Stimulated activated CD4-positive, alpha-beta T cell treated with anti-CD3 and anti-CD28 coated beads, Interleukin-4, amount 100 ng/mL, for 4 hours (primary cell): ENCODE measurements at regions not wholly inside any gene's neighbourhood (a gene's known extent, or its start where the extent isn't known, plus 50 kb on each side); places are given as distances from the start of the nearest gene placed in this dataset.

Source experiments
- DNase-seq, 2 experiments: peaks; one replicate each; pipeline ENCODE4 v3.0.0-alpha.2; 2020

DNA sequence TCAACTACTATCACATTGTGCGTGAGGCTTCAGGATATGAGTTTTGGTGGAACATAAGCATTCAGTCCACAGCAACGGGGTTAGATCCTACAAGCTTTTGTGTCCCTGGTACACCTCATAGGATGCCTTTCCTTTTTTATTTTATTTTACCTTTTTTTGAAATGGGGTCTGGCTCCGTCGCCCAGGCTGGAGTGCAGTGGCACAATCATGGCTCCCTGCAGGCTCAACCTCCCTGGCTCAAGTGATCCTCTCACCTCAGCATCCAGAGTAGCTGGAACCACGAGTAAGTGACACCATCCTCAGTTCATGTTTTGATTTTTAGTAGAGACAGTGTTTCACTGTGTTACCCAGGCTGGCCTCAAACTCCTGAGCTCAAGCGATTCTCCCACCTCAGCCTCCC lies 86.0 kb upstream of the RAI14 start:
- no peak for DNase-seq

DNA sequence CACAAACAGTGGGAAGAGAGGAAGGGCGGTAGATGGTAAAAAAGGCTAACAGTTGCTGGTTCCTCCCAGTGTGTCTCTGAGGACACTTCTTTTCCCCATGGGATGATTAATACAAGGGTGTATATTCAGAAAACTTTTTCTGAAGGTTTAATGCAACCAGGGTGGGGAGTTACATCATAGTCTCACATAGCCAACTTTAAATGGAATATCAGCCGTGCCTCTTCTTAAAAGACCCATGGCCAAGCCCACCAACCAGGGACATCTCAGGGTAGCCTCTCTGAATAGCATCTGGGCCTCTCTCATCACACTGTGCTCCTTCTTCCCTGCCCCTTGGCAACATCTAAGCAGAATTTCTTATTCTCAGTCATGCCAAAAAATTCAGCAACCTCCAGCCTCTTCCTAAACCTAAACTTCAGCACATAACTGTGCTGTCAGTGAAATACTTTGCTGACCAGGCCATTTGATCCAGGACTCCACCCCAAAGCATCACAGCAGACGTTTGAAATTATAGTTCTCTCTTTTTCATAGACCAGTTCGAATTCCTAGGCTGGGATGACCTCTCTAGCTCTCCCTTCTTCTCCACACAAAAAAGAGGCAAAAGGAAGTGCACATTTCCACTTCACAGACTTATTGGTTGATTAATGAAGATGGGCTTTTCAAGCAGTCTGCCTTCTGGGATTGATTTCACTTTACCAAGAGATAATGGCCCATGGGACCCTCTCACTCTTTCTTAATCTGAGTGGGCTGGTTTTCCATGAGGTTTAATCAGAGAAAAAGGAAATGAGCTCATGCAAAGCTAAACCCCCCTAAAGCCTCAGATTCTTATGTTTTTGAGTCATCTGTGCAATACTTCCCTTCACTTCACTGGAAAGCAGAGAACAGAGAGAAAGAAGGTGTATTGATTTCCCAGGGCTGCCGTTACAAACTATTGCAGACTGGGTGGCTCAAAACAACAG lies 85.1 kb upstream of the RAI14 start:
- no peak for DNase-seq

DNA sequence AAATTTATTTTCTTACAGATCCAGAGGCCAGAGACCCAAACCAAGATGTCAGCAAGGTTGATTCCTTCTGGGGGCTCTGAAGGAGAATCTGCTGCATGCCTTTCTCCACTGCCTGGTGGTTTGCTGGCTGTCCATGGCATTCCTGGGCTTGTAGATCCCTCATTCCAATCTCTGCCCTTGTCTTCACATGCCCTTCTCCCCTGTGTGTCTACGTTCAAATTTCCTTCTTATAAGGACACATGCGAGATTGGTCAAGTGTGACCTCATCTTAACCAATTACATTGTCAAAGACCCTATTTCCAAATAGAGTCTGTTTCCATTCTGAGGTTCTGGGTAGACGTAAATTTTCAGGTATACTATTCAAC lies 84.5 kb upstream of the RAI14 start:
- DNase-seq, result no peak

DNA sequence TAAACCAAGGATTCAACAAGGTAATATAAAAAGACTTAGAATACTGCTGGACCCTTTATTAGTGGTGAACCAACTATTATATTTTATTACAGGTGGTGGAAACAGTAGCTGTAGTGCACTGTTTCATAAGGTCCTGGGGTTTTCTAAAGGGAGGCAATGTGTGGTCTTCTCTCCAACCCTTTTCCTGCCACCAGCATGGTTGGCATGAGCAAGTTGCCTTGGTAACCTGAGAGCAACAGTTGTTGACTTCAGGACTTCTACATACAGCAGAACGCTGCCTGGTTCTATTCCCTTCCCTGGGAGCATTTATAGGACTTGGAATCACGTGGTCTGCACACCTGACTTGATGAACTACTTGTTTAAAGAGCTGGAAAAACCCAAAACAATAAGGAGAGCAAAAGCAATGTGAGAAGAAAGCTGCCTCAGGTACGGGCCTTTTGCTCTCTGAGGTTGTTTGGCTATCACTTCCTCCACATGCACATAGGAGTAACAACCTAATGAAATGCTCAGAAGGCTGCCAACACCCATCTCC lies 81.1 kb upstream of the RAI14 start:
- no peak for DNase-seq

DNA sequence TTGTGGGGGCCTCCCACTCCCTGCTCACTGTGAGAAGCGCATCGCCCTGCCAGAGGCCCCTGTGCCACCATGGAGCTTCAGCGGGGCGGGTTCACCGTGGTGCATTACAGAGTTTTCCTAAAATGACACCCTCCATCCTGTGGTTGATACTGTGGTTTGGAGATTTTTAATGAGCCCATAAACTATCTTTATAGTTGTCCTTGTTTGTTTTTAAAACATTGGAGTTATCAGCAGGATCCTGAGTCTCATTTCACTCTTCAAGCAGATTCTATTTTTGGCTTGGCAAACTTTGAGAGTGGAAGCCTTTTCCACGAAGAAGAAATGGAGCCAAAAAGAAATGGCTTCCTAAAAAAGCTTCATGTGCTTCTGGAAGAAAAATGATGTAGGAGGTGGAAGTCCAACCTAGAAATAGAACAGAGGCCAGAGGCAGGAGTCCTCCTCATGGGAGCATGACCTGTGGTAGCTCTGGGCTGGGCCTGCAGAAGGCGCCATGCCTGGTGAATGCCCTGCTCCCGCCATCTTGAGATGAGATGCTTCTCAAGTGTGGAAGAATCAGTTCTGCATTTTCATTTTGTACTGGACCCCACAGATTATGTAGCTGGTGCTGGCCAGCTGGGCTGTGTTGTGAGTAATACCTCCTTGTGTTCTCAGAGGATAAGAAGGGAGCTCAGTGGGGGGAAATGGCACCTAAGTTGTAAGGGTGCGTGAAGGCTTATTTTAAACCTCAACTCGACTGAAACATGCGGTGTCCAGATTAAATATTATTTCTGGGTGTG lies 79.0 kb upstream of the RAI14 start:
- DNase-seq, result no peak

DNA sequence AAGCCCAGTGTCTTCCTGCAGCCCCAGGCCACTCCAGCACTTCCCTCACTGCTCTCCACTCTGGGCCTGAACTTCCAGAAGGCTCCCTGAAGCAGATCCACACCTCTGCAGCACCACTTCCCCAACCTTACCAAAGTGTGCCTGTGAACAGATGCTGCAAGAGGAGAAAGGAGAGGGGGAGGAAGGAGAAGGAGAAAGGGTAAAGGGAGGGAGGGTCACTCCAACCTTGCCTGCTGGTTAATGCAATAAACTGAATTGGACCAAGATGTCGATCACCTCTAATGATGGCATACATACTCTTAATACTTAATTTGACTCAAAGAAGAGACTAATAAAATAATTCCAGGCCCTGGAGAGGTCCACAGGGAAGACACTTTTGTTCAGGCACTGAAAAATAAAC lies 77.2 kb upstream of the RAI14 start:
- DNase-seq, result no peak

DNA sequence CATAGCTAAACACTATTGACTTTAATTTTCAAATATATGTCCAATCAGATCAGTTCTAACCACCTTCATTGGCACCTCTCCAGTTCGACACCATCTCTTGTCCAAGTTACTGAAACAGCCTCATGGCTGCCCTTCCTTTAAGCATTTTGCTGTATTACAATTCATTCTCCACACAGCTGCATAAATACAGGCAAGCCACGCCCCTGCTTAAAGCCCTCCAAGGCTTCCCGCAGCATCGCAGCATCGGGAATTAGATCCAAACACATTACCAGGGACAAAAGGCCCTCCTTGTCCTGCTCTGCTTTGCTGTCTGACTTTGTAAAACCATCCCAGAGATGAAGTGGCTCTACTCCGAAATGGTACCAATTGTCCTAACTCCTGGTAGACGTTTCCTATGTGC lies 75.1 kb upstream of the RAI14 start:
- DNase-seq, result no peak

DNA sequence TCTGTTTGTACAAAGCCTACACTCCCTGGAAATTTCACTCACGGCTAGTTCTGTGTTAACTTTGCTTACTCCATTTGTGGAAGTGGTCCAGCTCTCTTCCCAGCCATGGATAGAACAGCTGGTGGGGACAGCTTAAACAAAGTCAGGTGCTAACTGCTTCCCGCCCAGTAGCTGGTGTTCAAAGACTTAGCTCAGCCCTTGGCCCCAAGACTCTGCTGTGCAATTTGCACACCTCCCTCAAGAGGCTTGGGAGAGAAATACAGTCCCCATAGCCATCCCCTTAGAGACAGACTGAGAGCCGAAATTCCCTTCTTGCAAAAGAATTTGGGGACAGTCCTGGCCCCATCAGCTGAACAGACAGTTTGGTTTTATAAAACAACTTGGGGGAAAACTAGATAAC lies 73.8 kb upstream of the RAI14 start:
- DNase-seq, result no peak

DNA sequence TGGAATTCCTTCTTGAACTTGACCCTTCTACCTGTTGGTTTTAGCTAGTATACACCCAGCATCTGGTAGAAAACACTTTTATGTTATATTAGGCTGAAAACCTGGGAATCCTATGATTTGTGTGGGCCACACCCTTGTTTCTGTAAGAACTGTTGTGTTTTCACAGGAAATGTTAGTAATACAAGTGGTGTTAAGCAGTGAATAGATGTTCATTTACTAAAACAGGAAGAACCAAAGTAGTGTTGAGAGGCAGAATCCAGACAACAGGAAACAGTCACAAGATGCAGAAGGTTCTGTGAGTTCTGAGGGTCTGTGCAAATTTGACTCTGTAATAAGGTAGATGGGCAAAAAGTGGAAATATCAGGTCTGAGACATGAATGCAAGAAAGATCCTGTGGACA lies 73.0 kb upstream of the RAI14 start:
- no peak for DNase-seq

DNA sequence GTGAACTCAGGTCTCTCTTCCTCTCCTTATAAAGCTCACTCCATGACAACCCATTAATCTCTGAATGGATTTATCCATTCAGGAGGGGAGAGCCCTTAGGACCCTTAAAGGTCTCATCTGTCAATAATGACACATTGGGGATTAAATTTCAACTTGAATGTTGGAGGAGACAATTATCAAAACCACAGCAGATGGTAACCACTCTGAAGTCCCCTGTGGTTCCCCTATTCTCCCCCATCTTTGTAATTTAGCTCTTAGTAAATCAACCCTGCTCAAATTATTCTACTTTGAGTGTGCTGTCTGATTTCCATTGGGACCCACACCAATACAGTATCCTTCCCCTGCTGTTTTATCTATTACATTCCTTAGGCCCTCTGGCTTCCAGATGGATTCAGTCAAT lies 72.0 kb upstream of the RAI14 start:
- DNase-seq, result no peak

DNA sequence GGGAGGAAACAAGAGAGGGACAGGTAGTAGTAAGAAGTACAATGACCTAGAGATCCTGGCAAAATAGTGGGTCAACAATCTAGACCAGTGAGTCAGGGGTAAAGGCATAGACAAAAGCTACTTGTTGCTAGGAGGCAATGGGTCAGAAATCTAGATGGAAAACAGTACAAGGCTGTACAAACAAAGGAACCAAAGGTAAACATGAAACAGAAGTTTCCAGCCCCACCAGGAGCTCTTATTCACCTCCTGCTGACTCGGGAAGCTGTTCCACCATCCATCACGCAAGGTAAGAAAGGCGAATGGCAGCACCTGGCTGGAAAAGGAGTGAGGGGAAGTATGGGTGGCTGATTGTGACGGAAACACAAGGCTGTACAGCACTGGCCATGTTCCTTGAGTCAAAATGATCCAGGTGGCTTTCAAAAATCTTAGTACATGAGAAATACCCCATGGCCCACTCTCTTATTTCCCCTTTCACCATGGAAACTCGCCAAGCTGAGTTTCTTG lies 70.5 kb upstream of the RAI14 start:
- DNase-seq, result no peak

DNA sequence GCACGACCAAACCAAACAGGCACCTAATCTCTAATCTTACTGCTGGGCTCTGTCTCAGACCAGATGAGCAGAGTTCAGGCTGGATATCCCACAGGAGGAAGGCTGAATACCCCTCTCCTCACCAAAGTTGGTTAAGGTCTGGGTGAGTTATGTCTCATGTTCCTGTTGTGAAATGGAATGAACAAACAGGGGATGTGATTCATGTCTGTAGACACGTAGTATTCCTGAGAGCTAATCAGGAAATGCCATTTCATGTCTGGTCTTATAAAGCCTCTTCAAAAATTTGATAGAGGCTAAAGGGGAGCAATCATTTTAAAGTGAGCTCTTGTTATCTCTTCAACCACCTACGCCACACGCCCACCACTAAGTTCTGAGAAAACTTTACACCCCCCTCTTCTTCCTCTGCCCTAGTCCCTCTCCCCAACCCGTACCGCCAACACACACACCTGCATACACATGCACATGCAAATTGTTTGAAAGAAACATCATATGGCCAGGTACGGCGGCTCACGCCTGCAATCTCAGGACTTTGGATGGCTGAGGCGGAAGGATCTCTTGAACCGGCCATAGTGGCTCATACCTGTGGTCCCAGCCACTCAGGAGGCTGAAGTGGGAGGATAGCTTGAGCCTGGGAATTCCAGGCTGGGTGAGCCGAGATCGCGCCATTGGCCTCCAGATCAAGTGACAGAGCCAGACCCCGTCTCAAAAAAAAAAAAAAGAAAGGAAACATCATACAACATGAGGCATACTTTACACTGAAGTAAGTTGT lies 69.8 kb upstream of the RAI14 start:
- peak in 1 of 2 experiments; percentile 9 for DNase-seq

DNA sequence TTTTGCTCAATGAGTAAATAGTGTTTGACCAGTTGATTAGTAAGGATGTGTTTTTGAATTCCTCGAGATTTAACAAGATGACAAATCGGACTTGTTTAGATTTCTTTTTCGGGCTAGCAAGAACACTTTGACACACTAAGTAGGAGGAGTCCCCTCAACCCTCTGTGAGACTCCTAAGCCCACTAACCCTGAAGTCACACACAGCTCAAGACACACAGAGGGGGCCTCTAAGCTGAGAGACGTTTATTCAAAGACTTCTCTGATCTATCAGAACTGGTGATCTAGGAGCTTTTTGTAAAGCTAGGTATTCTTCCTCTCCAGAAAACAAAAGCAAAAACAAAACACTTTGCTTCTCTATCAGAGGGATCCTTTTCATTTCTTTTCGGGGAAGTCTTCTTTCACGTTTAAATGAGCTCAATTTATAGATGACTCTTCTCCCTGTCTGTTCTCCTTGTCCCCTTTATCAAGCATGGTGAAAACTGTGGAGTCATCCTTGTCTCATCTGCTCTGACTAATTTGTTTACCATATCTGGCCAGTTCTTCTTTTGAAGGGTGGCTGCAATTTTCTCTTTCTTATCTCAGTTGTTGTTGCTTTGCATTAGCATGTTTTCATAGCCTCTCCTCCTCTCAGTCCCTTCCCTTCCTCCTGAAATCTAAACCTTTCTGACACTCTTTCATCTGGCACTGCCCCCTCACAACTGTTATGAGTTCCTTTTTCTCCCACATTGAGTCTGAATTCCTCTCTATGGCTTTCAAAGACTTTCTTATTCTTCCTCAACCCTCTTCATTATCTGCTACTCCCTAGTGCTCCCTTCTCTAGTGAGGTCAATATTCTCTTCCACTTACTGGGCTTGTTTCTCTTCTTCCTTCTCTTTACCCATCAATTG lies 68.5 kb upstream of the RAI14 start:
- no peak for DNase-seq

DNA sequence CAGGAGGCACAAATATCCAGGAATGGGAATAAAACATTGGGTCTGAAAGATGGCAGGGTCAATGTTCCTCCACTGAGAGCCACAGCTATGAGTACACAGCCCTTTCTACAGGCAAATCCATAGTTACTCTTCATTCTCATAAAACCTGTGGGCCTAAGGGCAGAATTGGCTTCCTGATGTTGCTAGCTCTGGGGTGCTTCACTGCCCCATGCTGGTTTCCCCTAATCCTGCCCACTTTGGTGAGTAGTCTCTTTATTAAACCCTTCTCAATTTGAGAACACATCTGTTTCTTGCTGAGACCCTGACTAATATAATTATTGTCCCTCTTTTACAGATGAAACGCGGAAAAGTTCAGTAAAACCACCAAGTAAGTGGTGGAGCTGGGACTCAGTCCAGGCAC lies 66.3 kb upstream of the RAI14 start:
- no peak for DNase-seq

DNA sequence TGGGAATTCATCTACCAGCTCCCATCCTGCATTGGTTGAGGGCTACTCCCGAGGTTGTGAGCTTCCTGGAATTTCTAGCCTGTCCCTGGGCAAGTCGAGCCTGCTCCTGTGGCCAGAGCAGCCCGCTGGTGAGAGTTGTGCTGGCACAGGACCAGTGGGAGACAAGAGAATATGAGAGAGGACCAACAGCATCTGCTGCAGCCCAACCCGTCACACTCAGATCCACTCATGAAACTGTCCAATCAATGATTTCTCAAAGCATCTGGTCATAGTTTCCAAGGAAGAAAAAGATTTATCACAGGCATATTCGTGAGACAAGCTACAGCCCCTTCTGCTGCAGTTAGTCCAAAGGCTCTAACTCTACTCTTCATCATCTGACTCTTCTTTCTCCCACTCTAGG lies 64.4 kb upstream of the RAI14 start:
- no peak for DNase-seq

DNA sequence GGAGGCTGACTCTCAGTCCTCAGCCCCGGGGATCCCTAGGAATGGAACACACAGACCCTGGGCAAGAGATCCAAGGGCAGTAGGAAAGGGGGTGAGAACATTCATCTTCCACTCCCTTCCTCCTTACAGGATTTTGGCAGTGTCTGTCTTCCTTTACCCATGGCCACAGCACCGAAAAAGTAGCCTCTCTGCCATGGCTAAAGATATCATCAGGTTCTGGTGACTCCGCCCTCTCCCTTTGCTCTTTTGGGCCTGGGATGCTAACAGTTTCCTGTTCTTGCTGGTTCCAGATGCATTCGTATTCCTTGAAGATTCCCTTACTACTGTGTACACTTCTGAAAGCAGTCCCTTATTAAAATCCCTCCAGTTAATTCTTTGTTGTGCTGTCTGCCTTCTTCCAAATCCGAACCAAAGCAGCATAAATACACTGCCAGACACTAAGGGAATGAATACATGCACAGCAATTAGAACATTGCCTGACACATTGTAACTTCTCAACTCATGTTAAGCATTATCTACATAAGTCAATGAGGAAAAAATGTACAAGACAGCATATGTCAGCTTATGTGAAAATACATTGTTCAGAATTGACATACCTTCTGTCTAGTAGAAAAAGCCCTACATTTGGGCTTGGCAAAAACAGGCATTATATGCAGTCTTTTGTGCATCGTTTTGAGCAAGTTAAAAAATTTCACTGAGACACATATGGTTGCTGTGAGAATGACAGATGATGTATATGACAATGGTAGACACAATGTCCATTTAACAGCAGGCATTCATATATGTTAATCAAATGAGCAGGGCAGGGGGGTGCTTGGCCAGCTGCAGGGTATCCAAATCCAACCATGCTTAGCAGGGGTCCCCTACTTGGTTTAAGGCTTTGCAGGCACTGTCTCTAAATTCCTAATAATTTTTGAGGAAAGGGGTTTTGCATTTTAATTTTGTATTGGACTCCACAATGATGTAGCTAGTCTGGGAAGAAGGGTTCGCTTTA lies 58.8 kb upstream of the RAI14 start:
- DNase-seq, result no peak

DNA sequence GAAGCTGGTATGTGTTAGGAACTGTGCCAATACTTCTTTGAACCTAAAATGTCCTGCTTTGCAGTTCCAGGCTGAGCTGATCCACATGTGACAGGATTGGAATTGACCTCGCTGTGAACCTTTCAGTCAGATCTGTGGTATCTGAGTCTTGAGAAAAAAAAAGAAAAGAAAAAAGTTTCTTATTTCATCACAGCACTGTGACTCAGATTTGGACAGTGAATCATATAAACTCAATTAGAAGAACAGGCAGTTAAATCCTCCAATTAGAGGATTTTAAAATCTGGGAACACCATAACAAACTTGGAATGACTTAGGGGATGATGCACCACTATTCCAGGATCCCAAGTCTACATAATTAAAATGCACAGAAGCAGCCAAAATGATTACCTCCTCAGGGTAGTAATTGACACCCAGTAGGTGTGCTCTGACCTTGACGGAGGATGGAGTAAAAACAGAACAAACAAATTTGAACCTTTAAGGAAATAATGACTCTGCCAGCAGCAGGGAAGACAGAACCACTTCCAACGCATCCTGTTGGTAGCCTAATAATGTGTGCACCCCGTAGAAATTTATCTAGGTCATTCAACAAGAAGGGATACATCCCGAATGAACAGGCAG lies 57.8 kb upstream of the RAI14 start:
- no peak for DNase-seq

DNA sequence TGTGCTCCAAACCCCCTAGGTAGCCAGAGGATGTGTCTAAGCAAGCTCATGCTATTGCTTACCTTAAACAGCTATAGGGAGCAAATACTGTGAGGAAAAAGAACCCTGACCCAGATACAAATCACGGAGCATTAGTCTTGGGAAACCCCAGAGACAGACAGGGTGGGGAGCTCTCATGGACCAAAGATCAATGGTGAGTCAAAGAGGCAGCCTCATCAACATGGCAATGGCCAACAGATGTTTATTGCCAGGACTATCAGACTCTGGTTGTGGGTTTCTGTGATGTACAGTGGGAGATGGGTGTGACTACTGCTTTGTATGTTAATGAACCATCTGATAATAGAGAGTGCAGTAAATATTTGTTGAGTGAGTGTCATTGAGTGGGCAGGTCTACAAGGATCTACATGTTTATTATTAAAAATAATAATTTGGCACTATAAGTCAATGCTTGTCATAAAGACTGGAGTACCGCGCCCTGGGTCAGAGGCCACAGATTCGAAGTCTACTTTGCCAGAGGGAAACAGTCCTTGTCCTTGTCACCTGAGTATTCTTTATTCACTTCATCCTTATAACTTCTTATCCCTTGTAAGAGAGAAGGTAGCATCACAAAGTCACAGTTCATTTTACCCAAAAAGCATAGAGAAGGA lies 56.5 kb upstream of the RAI14 start:
- DNase-seq, result no peak

DNA sequence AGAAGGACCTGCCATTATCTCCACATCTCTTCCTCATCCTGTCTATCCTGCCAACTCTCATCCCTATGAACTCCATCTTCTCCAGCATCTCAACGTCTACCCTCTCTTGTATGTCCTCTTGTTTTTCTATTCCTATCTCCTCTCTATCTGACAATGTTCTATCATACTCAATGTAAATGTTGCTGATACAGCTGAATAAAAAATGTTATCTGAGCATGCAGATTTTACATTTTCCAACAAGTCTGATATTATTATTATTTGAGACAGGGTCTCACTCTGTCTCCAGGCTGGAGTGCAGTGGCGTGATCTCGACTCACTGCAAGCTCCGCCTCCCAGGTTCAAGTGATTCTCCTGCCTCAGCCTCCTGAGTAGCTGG lies 56.0 kb upstream of the RAI14 start:
- no peak for DNase-seq

DNA sequence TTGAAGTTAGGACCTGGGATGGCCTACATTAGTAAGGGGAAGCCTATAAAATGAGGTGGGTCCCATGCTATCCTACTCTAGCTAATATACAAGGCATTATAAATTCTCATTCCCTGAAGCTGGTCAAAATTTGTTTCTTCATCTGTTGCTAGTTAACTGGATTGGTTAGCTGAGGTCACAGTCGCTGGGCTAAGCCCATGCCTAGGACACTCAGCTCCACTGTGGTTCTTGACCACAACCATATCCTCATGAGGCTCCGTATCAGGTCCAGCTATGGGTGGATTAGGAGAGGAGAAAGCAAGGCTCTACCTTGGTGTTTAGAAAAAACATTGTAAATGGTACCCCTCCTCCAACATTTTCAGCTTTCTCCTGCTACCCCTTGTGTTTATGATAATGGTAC lies 52.8 kb upstream of the RAI14 start:
- no peak for DNase-seq
